Skeletal muscle satellite cell (primary cell): ENCODE measurements at regions not wholly inside any gene's neighbourhood (a gene's known extent, or its start where the extent isn't known, plus 50 kb on each side); places are given as distances from the start of the nearest gene placed in this dataset.
A peak's percentile ranks its signal among the peaks of the same experiment; 100 is the strongest.

ENCODE experiments used
- H3K27me3 ChIP-seq: 2 replicates; pipeline ENCODE4 v1.7.0; 2013; ENCODE audit warnings: low read length; ENCODE audit not compliant: control insufficient read depth, insufficient read depth
- H3K36me3 ChIP-seq: 2 replicates; pipeline ENCODE4 v1.7.0; 2013; ENCODE audit warnings: mild to moderate bottlenecking, control low read depth, low read length; ENCODE audit not compliant: insufficient read depth
- H3K4me1 ChIP-seq: 2 replicates; pipeline ENCODE4 v1.7.0; 2013; ENCODE audit warnings: low read length; ENCODE audit not compliant: control insufficient read depth, insufficient read depth
- H3K4me2 ChIP-seq: 2 replicates; pipeline ENCODE4 v1.7.0; 2013; ENCODE audit warnings: mild to moderate bottlenecking, low read length
- H3K4me3 ChIP-seq: 2 replicates; pipeline ENCODE4 v1.7.0; 2013; ENCODE audit warnings: low read length
- H3K9ac ChIP-seq: 2 replicates; pipeline ENCODE4 v1.7.0; 2013; ENCODE audit warnings: mild to moderate bottlenecking, low read depth, low read length, moderate library complexity
- H3K9me3 ChIP-seq: replicated peaks from 2 replicates; pipeline ENCODE4 v1.7.0; 2013; ENCODE audit warnings: mild to moderate bottlenecking, control low read depth, low read length

DNA sequence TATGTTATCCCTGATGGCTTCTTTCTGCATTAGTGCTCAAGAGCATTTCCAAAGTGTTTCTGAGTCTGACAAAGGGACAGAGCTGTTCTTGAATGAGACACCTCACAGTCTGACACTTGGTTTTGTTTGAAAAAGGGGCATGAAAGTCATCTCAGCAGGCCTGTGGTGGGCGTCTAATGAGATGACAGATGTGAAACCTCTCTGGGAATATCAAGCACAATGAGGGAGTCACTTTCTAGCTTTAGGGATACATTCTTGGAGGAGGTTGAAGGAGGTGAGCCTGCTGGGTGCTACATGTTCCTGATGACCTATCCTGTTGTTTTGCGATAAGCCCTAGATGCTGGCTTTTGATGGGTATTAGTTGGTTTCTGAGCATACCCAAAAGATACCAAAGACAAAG is 290.5 kb downstream of the NUAK1 start:
- H3K4me2 ChIP-seq = no peak overlapping the region
- H3K9ac ChIP-seq = no peak overlapping the region
- no peak overlapping the region for H3K4me3 ChIP-seq
- no peaks in the 10 kb centered on the region for H3K27me3 ChIP-seq
- H3K36me3 ChIP-seq = no peaks in the 10 kb centered on the region
- H3K4me1 ChIP-seq = peaks cover 4% of the 10 kb centered on the region
- H3K9me3 ChIP-seq = no peaks in the 10 kb centered on the region

DNA sequence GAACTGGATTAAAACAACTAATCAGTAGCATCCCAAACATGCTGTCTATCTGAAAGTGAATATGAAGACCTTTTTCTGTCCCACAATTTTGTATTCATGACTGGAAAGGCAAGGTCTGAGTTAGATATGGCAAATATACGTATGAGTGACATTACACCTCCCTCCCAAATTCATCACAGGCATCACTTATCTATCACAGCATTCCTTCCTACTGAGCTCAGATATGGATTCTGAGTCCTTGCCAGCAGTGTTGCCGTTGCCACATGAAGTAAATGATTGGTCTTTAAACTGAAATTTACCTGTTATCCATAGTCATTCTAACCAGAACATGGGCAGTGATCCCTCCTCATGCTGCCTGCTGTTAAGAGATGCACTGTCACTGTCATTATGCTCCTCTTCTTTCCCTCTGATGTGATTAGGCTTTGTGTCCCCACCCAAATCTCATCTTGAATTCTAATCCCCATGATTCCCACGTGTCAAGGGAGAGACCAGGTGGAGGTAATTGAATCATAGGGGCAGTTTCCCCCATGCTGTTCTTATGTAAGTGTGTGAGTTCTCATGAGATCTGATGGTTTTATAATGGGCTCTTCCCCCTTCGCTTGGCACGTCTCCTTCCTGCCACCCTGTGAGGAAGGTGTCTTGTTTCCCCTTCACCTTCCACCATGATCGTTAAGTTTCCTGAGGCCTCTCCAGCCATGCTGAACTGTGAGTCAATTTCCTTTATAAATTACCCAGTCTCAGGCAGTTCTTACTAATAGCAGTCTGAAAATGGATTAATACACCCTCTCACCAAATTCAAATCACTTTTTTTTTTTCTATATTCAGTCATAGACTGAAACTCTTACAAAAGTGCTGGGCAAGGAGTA is 288.4 kb downstream of the NUAK1 start:
- no peak overlapping the region for H3K9ac ChIP-seq
- H3K4me1 ChIP-seq = peaks cover 4% of the 10 kb centered on the region
- H3K4me2 ChIP-seq = no peak overlapping the region
- no peaks in the 10 kb centered on the region for H3K9me3 ChIP-seq
- no peaks in the 10 kb centered on the region for H3K36me3 ChIP-seq
- H3K4me3 ChIP-seq = no peak overlapping the region
- no peaks in the 10 kb centered on the region for H3K27me3 ChIP-seq

DNA sequence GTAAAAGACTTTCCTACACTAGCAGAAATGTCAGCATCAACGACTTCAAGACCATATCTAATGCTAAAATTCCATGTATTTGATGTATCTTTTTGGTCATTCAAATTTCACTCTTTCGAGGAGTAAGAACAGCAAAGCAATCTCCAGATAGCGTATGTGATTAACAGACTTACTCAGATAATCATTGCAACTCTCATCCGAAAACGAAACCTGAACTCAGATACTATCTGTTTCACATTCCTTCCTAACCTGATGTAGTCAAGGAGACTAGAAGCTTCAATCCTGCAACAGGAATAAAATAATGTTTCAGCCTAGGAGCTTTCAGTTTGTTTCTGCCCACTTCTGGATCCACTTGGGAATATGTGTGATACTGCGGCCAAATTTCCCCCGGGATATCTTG is 286.3 kb downstream of the NUAK1 start:
- Histone ChIP-seq H3K9me3 (no peaks in the 10 kb centered on the region), H3K4me2 (peak overlapping the region; percentile 67), H3K4me1 (peaks cover 4% of the 10 kb centered on the region), H3K36me3 (no peaks in the 10 kb centered on the region), H3K27me3 (no peaks in the 10 kb centered on the region), H3K4me3 (peak overlapping the region; percentile 52), H3K9ac (peak overlapping the region; percentile 2)

DNA sequence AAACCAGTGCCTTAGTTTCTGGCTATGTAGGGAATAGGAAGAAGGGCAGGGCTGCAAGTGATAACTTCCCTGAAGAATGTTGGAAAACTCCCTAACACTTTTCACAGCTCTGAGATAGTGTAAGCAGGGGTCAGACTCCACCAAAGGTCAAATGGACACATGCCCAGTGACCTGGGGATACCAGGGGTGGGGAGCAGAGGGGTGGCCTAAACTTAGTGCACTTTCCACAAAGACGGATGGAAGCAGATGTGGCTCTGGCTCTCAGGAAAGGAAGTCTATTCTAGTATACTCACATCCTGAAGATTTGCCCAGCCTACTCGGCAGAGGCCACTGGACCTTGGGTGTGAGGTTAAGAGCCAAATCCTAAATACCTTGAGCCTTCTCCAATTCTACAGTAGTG is 285.8 kb downstream of the NUAK1 start:
- H3K36me3 ChIP-seq = no peaks in the 10 kb centered on the region
- H3K27me3 ChIP-seq = no peaks in the 10 kb centered on the region
- no peak overlapping the region for H3K9ac ChIP-seq
- H3K9me3 ChIP-seq = no peaks in the 10 kb centered on the region
- H3K4me2 ChIP-seq = peak overlapping the region; percentile 67
- peak overlapping the region; percentile 52 for H3K4me3 ChIP-seq
- H3K4me1 ChIP-seq = peaks cover 4% of the 10 kb centered on the region

DNA sequence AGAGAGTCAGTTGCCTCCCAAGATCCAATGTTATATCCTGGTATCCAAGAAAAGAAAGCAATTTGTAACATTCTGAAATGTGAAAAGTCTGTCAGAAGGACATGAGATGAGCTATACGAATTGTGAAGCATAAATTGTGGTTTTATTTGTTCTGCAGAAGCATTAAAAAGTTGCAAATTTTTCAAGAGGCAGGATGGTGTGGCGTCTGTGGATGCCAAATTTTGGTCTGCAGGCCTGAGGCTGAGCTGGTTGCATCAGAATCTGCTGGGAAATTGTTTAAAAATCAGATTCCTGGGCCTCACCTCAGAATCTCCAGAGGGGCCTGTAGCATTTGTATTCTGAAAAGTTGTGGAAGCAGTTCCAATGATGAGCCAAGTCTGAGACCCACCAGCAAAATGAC is 284.7 kb downstream of the NUAK1 start:
- H3K4me1 ChIP-seq = peaks cover 4% of the 10 kb centered on the region
- no peaks in the 10 kb centered on the region for H3K27me3 ChIP-seq
- H3K4me2 ChIP-seq = no peak overlapping the region
- H3K9me3 ChIP-seq = no peaks in the 10 kb centered on the region
- no peak overlapping the region for H3K9ac ChIP-seq
- no peaks in the 10 kb centered on the region for H3K36me3 ChIP-seq
- H3K4me3 ChIP-seq = no peak overlapping the region

DNA sequence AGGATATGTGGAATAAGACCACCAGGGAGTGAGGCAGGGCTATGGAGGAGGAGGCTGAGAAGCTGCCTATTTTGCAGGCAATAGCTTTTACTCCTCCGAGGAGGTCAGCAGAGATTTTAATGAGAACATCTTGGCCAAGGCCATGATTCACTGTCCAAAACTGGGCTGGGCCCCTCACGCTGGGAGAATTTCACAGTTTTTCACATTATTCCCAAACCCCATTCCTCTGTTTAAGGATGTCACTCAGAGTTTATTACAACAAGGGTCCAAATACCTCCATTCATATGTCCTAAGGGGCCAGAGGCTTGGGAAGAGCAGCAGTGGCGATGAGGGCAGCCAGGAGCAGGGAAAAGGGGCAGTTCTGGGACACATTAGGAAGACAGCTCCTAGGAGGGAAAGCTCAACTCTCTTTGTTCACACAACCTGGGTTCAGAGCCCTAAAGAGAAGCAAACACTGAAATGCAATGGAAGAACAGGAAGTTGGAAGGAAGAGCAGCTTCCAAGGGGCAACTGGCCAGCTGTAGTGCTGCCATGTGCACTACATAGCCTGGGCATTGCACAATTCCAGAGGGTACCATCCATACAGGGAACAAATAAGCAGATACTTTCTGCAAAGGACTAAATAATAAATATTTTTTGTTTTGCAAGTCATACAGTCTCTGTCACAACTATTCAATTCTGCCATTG is 283.2 kb downstream of the NUAK1 start:
- H3K9me3 ChIP-seq = no peaks in the 10 kb centered on the region
- H3K4me2 ChIP-seq = no peak overlapping the region
- no peaks in the 10 kb centered on the region for H3K36me3 ChIP-seq
- H3K4me3 ChIP-seq = no peak overlapping the region
- H3K9ac ChIP-seq = no peak overlapping the region
- H3K4me1 ChIP-seq = peaks cover 4% of the 10 kb centered on the region
- no peaks in the 10 kb centered on the region for H3K27me3 ChIP-seq

DNA sequence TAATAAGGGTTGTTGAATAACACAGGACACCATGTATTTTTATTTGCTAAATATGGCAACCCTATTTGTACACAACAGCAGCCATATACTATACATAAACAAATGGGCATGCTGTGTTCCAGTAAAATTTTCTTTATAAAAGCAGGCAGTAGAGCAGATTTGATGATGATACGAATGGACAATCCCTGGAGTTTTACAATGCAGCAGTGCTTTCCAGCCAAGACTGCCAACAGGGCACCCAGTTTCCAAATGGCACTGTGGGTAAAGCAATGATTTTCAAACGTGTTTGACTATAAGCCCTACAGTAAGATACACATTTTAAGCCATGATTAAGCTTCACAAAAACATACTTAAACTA is 282.7 kb downstream of the NUAK1 start:
- Histone ChIP-seq H3K27me3 (no peaks in the 10 kb centered on the region), H3K9me3 (no peaks in the 10 kb centered on the region), H3K36me3 (no peaks in the 10 kb centered on the region), H3K9ac (no peak overlapping the region), H3K4me1 (peaks cover 4% of the 10 kb centered on the region), H3K4me3 (no peak overlapping the region), H3K4me2 (no peak overlapping the region)

DNA sequence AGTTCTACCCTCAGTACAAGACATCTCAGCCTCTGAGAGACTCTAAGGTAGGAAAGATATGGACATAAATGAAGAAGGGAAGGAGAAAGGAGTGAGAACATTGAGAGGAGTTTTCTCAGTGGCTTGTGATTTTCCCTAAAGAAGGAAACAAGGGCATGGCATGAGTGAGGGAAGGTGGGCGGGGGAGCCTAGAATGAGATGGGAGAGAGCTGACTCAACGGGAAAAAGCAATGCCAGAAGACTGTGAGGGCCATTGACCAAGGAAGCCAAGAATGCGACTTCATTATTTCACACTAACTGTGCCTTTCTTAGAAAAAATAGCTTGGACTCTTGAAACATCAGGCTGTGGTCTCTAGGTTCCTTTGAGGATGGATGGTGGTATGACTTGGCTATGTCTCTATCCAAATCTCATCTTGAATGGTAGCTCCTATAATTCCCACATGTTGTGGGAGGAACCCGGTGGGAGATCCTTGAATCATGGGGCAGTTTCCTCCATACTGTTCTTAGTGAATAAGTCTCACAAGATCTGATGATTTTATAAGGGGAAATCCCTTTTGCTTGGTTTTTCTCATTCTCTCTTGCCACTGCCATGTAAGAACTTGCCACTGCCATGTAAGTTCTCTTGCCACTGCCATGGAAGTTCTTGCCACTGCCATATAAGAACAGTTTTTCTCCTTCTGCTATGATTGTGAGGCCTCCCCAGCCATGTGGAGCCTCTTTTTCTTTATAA is 279.6 kb downstream of the NUAK1 start:
- Histone ChIP-seq H3K36me3 (no peaks in the 10 kb centered on the region), H3K27me3 (no peaks in the 10 kb centered on the region), H3K4me1 (no peaks in the 10 kb centered on the region), H3K4me3 (no peak overlapping the region), H3K9ac (no peak overlapping the region), H3K9me3 (no peaks in the 10 kb centered on the region), H3K4me2 (no peak overlapping the region)

DNA sequence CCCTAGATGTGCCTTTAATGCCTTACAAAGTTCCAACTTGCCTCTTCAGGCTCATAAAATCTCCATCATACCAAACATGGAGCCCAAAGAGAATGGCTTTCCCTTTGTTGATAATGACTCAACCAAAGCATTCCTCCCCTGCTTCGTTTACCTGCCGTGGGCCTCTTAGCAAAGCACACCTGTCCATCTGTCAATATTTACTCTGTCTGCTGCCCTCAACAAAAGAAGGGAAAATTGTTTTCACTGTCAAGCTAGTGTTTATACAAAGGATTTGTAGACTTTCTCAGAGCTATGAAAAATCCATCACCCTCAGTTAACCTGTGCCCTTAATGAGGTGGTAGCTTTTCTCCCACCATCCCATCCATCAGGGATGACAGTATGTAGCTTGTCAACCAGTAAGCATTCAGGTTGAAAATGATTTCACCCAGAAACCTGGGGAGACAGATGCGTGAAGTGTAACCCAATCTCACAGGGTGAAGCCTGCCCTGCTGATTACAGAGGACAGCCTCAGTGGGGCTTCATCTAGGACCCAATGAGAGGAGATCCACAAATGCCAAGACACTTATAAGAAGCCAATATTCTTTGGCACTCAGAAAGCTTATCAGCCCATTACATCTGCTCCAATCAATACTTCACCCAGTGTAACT is 278.1 kb downstream of the NUAK1 start:
- no peaks in the 10 kb centered on the region for H3K36me3 ChIP-seq
- no peaks in the 10 kb centered on the region for H3K9me3 ChIP-seq

DNA sequence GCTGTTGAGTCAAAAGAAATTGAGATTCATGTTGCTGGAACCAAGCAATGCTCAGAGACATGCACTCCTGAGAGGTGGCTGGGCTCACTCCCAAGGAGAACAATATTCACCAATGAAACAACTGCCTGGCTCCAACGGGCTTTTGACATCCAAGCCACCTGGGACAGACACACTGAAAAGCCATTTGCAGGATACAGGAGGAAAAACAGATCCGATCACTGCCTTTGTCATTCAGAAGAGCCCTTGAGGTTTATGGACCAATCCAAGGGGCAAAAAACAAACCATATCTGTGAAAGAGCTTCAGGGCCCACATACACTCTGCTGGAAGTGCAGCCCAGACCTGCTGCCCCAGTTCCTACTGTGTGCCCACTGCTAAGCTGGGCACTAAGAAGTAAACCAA is 277.5 kb downstream of the NUAK1 start:
- Histone ChIP-seq H3K4me3 (no peak overlapping the region), H3K4me2 (no peak overlapping the region), H3K36me3 (no peaks in the 10 kb centered on the region), H3K4me1 (no peaks in the 10 kb centered on the region), H3K9ac (no peak overlapping the region), H3K9me3 (no peaks in the 10 kb centered on the region), H3K27me3 (no peaks in the 10 kb centered on the region)

More for the DNA sequence above, 278.1 kb downstream of the NUAK1 start:
- no peaks in the 10 kb centered on the region for H3K27me3 ChIP-seq
- H3K4me3 ChIP-seq = no peak overlapping the region
- no peak overlapping the region for H3K9ac ChIP-seq
- no peaks in the 10 kb centered on the region for H3K4me1 ChIP-seq
- no peak overlapping the region for H3K4me2 ChIP-seq

DNA sequence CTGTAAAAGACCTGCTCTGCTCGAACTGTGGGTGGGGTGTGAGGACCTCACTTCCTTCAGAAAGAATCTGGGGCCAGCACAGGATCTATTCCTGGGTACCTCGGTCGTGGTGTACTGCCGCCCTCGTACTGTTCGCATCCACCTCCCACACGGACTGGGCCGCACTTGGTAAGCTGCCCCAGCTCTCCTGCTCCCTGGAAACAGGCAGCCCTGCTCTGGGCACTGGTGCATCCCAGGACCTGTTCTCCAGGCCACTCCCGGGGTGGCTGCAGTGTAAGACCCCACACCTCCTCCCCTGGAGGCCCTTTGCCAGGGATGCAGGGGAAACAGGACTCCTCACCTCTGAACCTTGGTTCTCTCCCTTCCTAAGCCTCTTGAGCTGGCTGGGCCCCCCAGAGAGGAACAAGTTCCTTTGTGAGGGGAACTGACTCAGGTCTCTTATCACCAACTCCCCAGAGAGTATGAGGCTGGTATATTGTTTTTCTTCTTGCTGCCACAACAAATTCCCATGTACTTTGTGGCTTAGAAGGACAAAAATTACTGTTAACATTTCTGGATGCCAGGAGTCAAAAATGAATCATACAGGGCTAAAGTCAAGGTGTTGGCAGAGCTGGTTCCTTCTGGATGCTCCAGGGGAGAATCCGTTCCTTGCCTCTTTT is 276.5 kb downstream of the NUAK1 start:
- no peak overlapping the region for H3K4me2 ChIP-seq

More for the DNA sequence above, 276.5 kb downstream of the NUAK1 start:
- H3K27me3 ChIP-seq = no peaks in the 10 kb centered on the region
- H3K36me3 ChIP-seq = no peaks in the 10 kb centered on the region
- no peak overlapping the region for H3K4me3 ChIP-seq
- no peaks in the 10 kb centered on the region for H3K4me1 ChIP-seq
- no peak overlapping the region for H3K9ac ChIP-seq
- no peaks in the 10 kb centered on the region for H3K9me3 ChIP-seq
